Hematopoietic multipotent progenitor cell treated with erythropoietin and hydrocortisone succinate and interleukin-3 and kit ligand, for 4 days (in vitro differentiated cells): ENCODE measurements at regions not wholly inside any gene's neighbourhood (a gene's known extent, or its start where the extent isn't known, plus 50 kb on each side); places are given as distances from the start of the nearest gene placed in this dataset.
"Not testable (repeated sequence)": the region's sequence is repeated elsewhere in the genome, so short reads cannot be mapped to it uniquely, and the experiment has no call there.

ENCODE experiments used
- DNase-seq: peaks from one replicate; pipeline ENCODE4 v3.0.0-alpha.2; 2015

GRCh38 chr16:22572331-22573224 is 61.9 kb downstream of the NPIPB5 start:
- DNase-seq = peak; percentile 53

GRCh38 chr16:22573225-22573530 is 62.5 kb downstream of the NPIPB5 start:
- not testable (repeated sequence) for DNase-seq

- DNase-seq = not testable (repeated sequence)
Measured at GRCh38 chr16:22576506-22576905, 65.8 kb downstream of the NPIPB5 start.

GRCh38 chr16:22583195-22583594 is 72.5 kb downstream of the NPIPB5 start:
- DNase-seq = not testable (repeated sequence)

- not testable (repeated sequence) for DNase-seq
Measured at GRCh38 chr16:22584459-22584858, 73.8 kb downstream of the NPIPB5 start.

GRCh38 chr16:22584941-22585340 is 74.2 kb downstream of the NPIPB5 start:
- not testable (repeated sequence) for DNase-seq

GRCh38 chr16:22585431-22585830 is 74.7 kb downstream of the NPIPB5 start:
- not testable (repeated sequence) for DNase-seq

- DNase-seq = not testable (repeated sequence)
Measured at GRCh38 chr16:22586732-22587131, 76.0 kb downstream of the NPIPB5 start.

GRCh38 chr16:22589757-22590156 is 79.1 kb downstream of the NPIPB5 start:
- not testable (repeated sequence) for DNase-seq

GRCh38 chr16:22596445-22597045 is 85.9 kb downstream of the NPIPB5 start:
- DNase-seq = not testable (repeated sequence)

GRCh38 chr16:22603744-22604143 is 93.1 kb downstream of the NPIPB5 start:
- DNase-seq = not testable (repeated sequence)

GRCh38 chr16:22606619-22607018 is 95.9 kb downstream of the NPIPB5 start:
- not testable (repeated sequence) for DNase-seq

GRCh38 chr16:22609798-22610197 is 99.1 kb downstream of the NPIPB5 start:
- DNase-seq = not testable (repeated sequence)

GRCh38 chr16:22611128-22611527 is 100.4 kb downstream of the NPIPB5 start:
- DNase-seq = not testable (repeated sequence)

- no peak for DNase-seq
Measured at GRCh38 chr16:22614271-22614947, 103.7 kb downstream of the NPIPB5 start.

GRCh38 chr16:22618842-22619241 is 108.2 kb downstream of the NPIPB5 start:
- no peak for DNase-seq

- no peak for DNase-seq
Measured at GRCh38 chr16:22621586-22622155, 111.0 kb downstream of the NPIPB5 start.

GRCh38 chr16:22622703-22623102 is 112.0 kb downstream of the NPIPB5 start:
- no peak for DNase-seq

- no peak for DNase-seq
Measured at GRCh38 chr16:22623351-22623781, 112.7 kb downstream of the NPIPB5 start.

- DNase-seq = no peak
Measured at GRCh38 chr16:22624038-22624799, 113.5 kb downstream of the NPIPB5 start.

GRCh38 chr16:22624800-22625533 is 114.3 kb downstream of the NPIPB5 start:
- no peak for DNase-seq

GRCh38 chr16:22625967-22626366 is 115.3 kb downstream of the NPIPB5 start:
- DNase-seq = no peak
